GM23248 (cell line): ENCODE measurements at regions not wholly inside any gene's neighbourhood (a gene's known extent, or its start where the extent isn't known, plus 50 kb on each side); places are given as distances from the start of the nearest gene placed in this dataset.

Experiments
- EZH2 ChIP-seq: fragments of 200-600 bp; sonication (generic); IDR thresholded peaks from 2 replicates; pipeline ENCODE4 v1.6.1; 2018; ENCODE audit warnings: antibody characterized with exemption, mild to moderate bottlenecking; ENCODE audit not compliant: insufficient read depth, poor library complexity, severe bottlenecking
- EZH2phosphoT487 ChIP-seq: fragments of 200-600 bp; sonication (generic); IDR thresholded peaks from 2 replicates; pipeline ENCODE4 v1.6.1; 2018; ENCODE audit warnings: antibody characterized with exemption, moderate library complexity, mild to moderate bottlenecking, low read depth; ENCODE audit not compliant: insufficient read depth

DNA sequence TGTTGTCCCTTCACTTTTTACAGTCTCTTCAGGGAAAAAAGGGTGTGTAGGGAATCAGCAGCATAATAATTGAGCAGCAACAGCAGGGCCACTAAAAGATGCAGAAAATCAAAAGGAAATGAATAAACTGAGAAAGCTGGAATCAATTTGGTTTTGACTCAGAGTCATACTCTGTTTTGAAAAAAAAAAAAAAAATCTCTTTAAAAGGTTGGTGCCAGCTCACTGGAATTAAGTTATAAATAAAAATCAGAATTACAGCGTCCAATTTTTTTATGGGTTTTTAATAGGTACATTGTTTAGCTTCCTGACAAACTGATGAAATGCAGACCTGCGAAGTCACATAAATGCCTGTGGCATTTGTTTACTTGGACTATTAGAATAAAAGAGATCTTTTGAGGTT lies 231.9 kb downstream of the COG6 start:
- TF ChIP-seq EZH2phosphoT487 (no peak), EZH2 (no peak)
